Activated gamma-delta T cell (primary cell): ENCODE measurements at regions not wholly inside any gene's neighbourhood (a gene's known extent, or its start where the extent isn't known, plus 50 kb on each side); places are given as distances from the start of the nearest gene placed in this dataset.

Experiments
- DNase-seq: peaks from one replicate; lab custom pipeline; 2025; lab: John Stamatoyannopoulos, UW

GRCh38 chr11:42591841-42592240 is 720.0 kb upstream of the API5 start:
- no peak for DNase-seq

- DNase-seq, result no peak
Observed at GRCh38 chr11:42593441-42593840, 718.4 kb upstream of the API5 start.

- DNase-seq, result no peak
Observed at GRCh38 chr11:42595876-42596275, 715.9 kb upstream of the API5 start.

GRCh38 chr11:42596576-42597145 is 715.1 kb upstream of the API5 start:
- DNase-seq, result no peak

GRCh38 chr11:42598341-42598740 is 713.5 kb upstream of the API5 start:
- DNase-seq, result no peak

- DNase-seq, result no peak
Observed at GRCh38 chr11:42620796-42621195, 691.0 kb upstream of the API5 start.

GRCh38 chr11:42625757-42626665 is 685.8 kb upstream of the API5 start:
- DNase-seq, result no peak

GRCh38 chr11:42631220-42631843 is 680.5 kb upstream of the API5 start:
- no peak for DNase-seq

- DNase-seq, result no peak
Observed at GRCh38 chr11:42646959-42647358, 664.8 kb upstream of the API5 start.

- no peak for DNase-seq
Observed at GRCh38 chr11:42647993-42648392, 663.8 kb upstream of the API5 start.

- no peak for DNase-seq
Observed at GRCh38 chr11:42651621-42652020, 660.2 kb upstream of the API5 start.

- no peak for DNase-seq
Observed at GRCh38 chr11:42657169-42657568, 654.6 kb upstream of the API5 start.

- DNase-seq, result no peak
Observed at GRCh38 chr11:42661942-42662341, 649.9 kb upstream of the API5 start.

GRCh38 chr11:42669248-42669976 is 642.4 kb upstream of the API5 start:
- no peak for DNase-seq

- DNase-seq, result no peak
Observed at GRCh38 chr11:42674436-42674835, 637.4 kb upstream of the API5 start.

- DNase-seq, result no peak
Observed at GRCh38 chr11:42707541-42707940, 604.3 kb upstream of the API5 start.

- DNase-seq, result no peak
Observed at GRCh38 chr11:42709216-42709615, 602.6 kb upstream of the API5 start.

- DNase-seq, result no peak
Observed at GRCh38 chr11:42713279-42713678, 598.5 kb upstream of the API5 start.

- DNase-seq, result no peak
Observed at GRCh38 chr11:42713753-42714152, 598.0 kb upstream of the API5 start.

- no peak for DNase-seq
Observed at GRCh38 chr11:42720716-42721563, 590.9 kb upstream of the API5 start.

- DNase-seq, result no peak
Observed at GRCh38 chr11:42727879-42728278, 583.9 kb upstream of the API5 start.
